22Rv1 (cell line): ENCODE measurements at regions not wholly inside any gene's neighbourhood (a gene's known extent, or its start where the extent isn't known, plus 50 kb on each side); places are given as distances from the start of the nearest gene placed in this dataset.

Experiments
- H3K27ac ChIP-seq: fragments of 450-650 bp; 2 replicates; pipeline ENCODE4 v1.5.1; 2017
- CTCF ChIP-seq: fragments of 450-650 bp; IDR thresholded peaks from 2 replicates; pipeline ENCODE4 v1.5.1; 2017; ENCODE audit warnings: mild to moderate bottlenecking
- ZFX ChIP-seq: fragments of 450-650 bp; IDR thresholded peaks from 2 replicates; pipeline ENCODE4 v1.6.1; 2017; ENCODE audit warnings: antibody characterized with exemption, borderline replicate concordance

GRCh38 chr3:94734206-94734605 lies 671.3 kb downstream of the NSUN3 start:
- no peak overlapping the region for H3K27ac ChIP-seq
- no peak for TF ChIP-seq ZFX
- no peak for TF ChIP-seq CTCF

- no peak overlapping the region for H3K27ac ChIP-seq
- TF ChIP-seq CTCF (no peak), ZFX (no peak)
These were observed 672.5 kb downstream of the NSUN3 start for GRCh38 chr3:94735354-94735753.

GRCh38 chr3:94737116-94737515 lies 674.3 kb downstream of the NSUN3 start:
- H3K27ac ChIP-seq, result no peak overlapping the region
- TF ChIP-seq CTCF, result no peak
- TF ChIP-seq ZFX, result no peak

- H3K27ac ChIP-seq, result no peak overlapping the region
- TF ChIP-seq ZFX (no peak), CTCF (no peak)
These were observed 676.6 kb downstream of the NSUN3 start for GRCh38 chr3:94739420-94739819.

- TF ChIP-seq CTCF (no peak), ZFX (no peak)
- H3K27ac ChIP-seq, result no peak overlapping the region
These were observed 695.9 kb downstream of the NSUN3 start for GRCh38 chr3:94758751-94759150.

GRCh38 chr3:94772402-94772801 lies 709.5 kb downstream of the NSUN3 start:
- no peak overlapping the region for H3K27ac ChIP-seq
- no peak for TF ChIP-seq CTCF
- TF ChIP-seq ZFX, result no peak

- H3K27ac ChIP-seq, result no peak overlapping the region
- TF ChIP-seq CTCF (no peak), ZFX (no peak)
These were observed 712.9 kb downstream of the NSUN3 start for GRCh38 chr3:94775746-94776145.
